GM23338 (cell line): ENCODE measurements at regions not wholly inside any gene's neighbourhood (a gene's known extent, or its start where the extent isn't known, plus 50 kb on each side); places are given as distances from the start of the nearest gene placed in this dataset.

ENCODE experiments used
- CREB1 ChIP-seq: fragments of 250-450 bp; sonication (Bioruptor Pico); IDR thresholded peaks from 2 replicates; pipeline ENCODE4 v1.5.0; 2020; ENCODE audit warnings: low read depth, mild to moderate bottlenecking, moderate library complexity
- CTCF ChIP-seq, 2 experiments: fragments of 200-600 bp in 1 of 2; sonication (generic) in 1 of 2; conservative IDR thresholded peaks; 2 replicates each; pipeline versions ENCODE4 v1.5.1 to v1.6.1; 2016 to 2017; ENCODE audit warnings: antibody characterized with exemption in 2 of 2, low read depth in 2 of 2, mild to moderate bottlenecking in 2 of 2, moderate library complexity in 1 of 2
- ETS1 ChIP-seq: IDR thresholded peaks from 2 replicates; pipeline ENCODE4 v1.6.1; 2016; ENCODE audit warnings: antibody characterized with exemption
- EZH2 ChIP-seq: fragments of 200-600 bp; sonication (generic); IDR thresholded peaks from one replicate; pipeline ENCODE4 v1.8.0; 2017; ENCODE audit warnings: antibody characterized with exemption, mild to moderate bottlenecking, low read depth; ENCODE audit not compliant: unreplicated experiment
- EZH2phosphoT487 ChIP-seq: fragments of 200-600 bp; sonication (generic); IDR thresholded peaks from one replicate; pipeline ENCODE4 v1.8.1; 2018; ENCODE audit warnings: antibody characterized with exemption; ENCODE audit not compliant: unreplicated experiment
- JUNB ChIP-seq: IDR thresholded peaks from one replicate; pipeline ENCODE4 v1.6.1; 2016; ENCODE audit warnings: antibody characterized with exemption; ENCODE audit not compliant: unreplicated experiment
- NANOG ChIP-seq: IDR thresholded peaks from 2 replicates; pipeline ENCODE4 v1.6.1; 2016; ENCODE audit warnings: antibody characterized with exemption, borderline replicate concordance
- POLR2AphosphoS5 ChIP-seq: IDR thresholded peaks from 2 replicates; pipeline ENCODE4 v1.6.1; 2016; ENCODE audit warnings: antibody characterized with exemption, low read depth
- REST ChIP-seq: IDR thresholded peaks from one replicate; pipeline ENCODE4 v1.6.1; 2018; ENCODE audit warnings: antibody characterized with exemption; ENCODE audit not compliant: unreplicated experiment
- STAT1 ChIP-seq: IDR thresholded peaks from one replicate; pipeline ENCODE4 v1.6.1; 2016; ENCODE audit warnings: antibody characterized with exemption; ENCODE audit not compliant: unreplicated experiment
- ZNF114 ChIP-seq: fragments of 250-450 bp; sonication (Bioruptor Pico); IDR thresholded peaks from 2 replicates; pipeline ENCODE4 v1.5.0; 2020; ENCODE audit warnings: mild to moderate bottlenecking, moderate library complexity
- ZNF462 ChIP-seq: fragments of 250-450 bp; sonication (Bioruptor Pico); IDR thresholded peaks from 2 replicates; pipeline ENCODE4 v1.5.0; 2020; ENCODE audit warnings: mild to moderate bottlenecking, moderate library complexity

GRCh38 chr20:56924292-56925081, 295.4 kb downstream of the TFAP2C start:
- TF ChIP-seq CTCF (conservative IDR thresholded peaks at IDR 0.05; ENCODE audit: low read depth in 2 of 2) (no peak), CREB1 (no peak), EZH2 (peak; percentile 47), POLR2AphosphoS5 (no peak), ZNF462 (no peak), JUNB (no peak), REST (no peak), NANOG (no peak), EZH2phosphoT487 (no peak), ETS1 (no peak), STAT1 (no peak), ZNF114 (no peak)
